ENCODE measurements at regions not wholly inside any gene's neighbourhood (a gene's known extent, or its start where the extent isn't known, plus 50 kb on each side); places are given as distances from the start of the nearest gene placed in this dataset.
"Not testable (repeated sequence)": the region's sequence is repeated elsewhere in the genome, so short reads cannot be mapped to it uniquely, and the experiment has no call there.

GRCh38 chr5:74976651-74977050 is 75.7 kb downstream of the GCNT4 start:
- H3K36me3 ChIP-seq (ENCODE audit: insufficient read depth in 1 of 2, low read depth in 1 of 2): no peaks in the 10 kb centered on the region
- H3K4me1 ChIP-seq: no peaks in the 10 kb centered on the region
- H3K9me3 ChIP-seq: no peaks in the 10 kb centered on the region
- DNase-seq (no peak), ATAC-seq (no peak)
- no peak for TF ChIP-seq CTCF (IDR thresholded peaks at IDR 0.05)
- intact Hi-C loops (cut with DNase I): no loop called here
- H3K4me3 ChIP-seq: no peak overlapping the region
- H3K27ac ChIP-seq: no peak overlapping the region
- H3K27me3 ChIP-seq (ENCODE audit: insufficient read depth in 3 of 3, low read length in 2 of 3): no peaks in the 10 kb centered on the region
- WGBS, 3 donors: 78 to 83% (median 78%) methylated on average over 3 of the region's 3 CpGs

- ATAC-seq: no peak
Observed at GRCh38 chr5:74975582-74975981, 76.8 kb downstream of the GCNT4 start.

GRCh38 chr5:74974451-74975091 is 77.8 kb downstream of the GCNT4 start:
- intact Hi-C loops (cut with DNase I): no loop called here
- ATAC-seq (no peak), DNase-seq (no peak)
- Histone ChIP-seq H3K27ac (no peak overlapping the region), H3K4me3 (no peak overlapping the region), H3K36me3 (ENCODE audit: insufficient read depth in 1 of 2, low read depth in 1 of 2) (no peaks in the 10 kb centered on the region), H3K9me3 (no peaks in the 10 kb centered on the region), H3K4me1 (no peaks in the 10 kb centered on the region), H3K27me3 (ENCODE audit: insufficient read depth in 3 of 3, low read length in 2 of 3) (no peaks in the 10 kb centered on the region)
- no peak for TF ChIP-seq CTCF (IDR thresholded peaks at IDR 0.05)
- WGBS, 3 donors: 56 to 61% (median 58%) methylated on average over 4 of the region's 4 CpGs

More at GRCh38 chr5:74975582-74975981, 76.8 kb downstream of the GCNT4 start:
- H3K4me3 ChIP-seq: no peak overlapping the region
- H3K27me3 ChIP-seq (ENCODE audit: insufficient read depth in 3 of 3, low read length in 2 of 3): no peaks in the 10 kb centered on the region
- no peak for DNase-seq
- intact Hi-C loops (cut with DNase I): no loop called here
- no peak for TF ChIP-seq CTCF (IDR thresholded peaks at IDR 0.05)
- H3K36me3 ChIP-seq (ENCODE audit: insufficient read depth in 1 of 2, low read depth in 1 of 2): no peaks in the 10 kb centered on the region
- H3K27ac ChIP-seq: no peak overlapping the region
- 75 to 87% (median 84%) methylated on average over 3 of the region's 3 CpGs for WGBS, 3 donors
- no peaks in the 10 kb centered on the region for H3K4me1 ChIP-seq
- H3K9me3 ChIP-seq: no peaks in the 10 kb centered on the region

GRCh38 chr5:74973694-74974093 is 78.7 kb downstream of the GCNT4 start:
- WGBS, 3 donors: 71 to 94% (median 86%) methylated on average over 2 of the region's 2 CpGs
- TF ChIP-seq CTCF (IDR thresholded peaks at IDR 0.05): no peak
- no peak for DNase-seq
- no peaks in the 10 kb centered on the region for H3K36me3 ChIP-seq (ENCODE audit: insufficient read depth in 1 of 2, low read depth in 1 of 2)
- H3K27ac ChIP-seq: no peak overlapping the region
- no peak for ATAC-seq
- H3K4me3 ChIP-seq: no peak overlapping the region
- no peaks in the 10 kb centered on the region for H3K4me1 ChIP-seq
- intact Hi-C loops (cut with DNase I): no loop called here
- no peaks in the 10 kb centered on the region for H3K27me3 ChIP-seq (ENCODE audit: insufficient read depth in 3 of 3, low read length in 2 of 3)
- no peaks in the 10 kb centered on the region for H3K9me3 ChIP-seq

GRCh38 chr5:74971947-74972460 is 80.4 kb downstream of the GCNT4 start:
- 86 to 92% (median 91%) methylated on average over 3 of the region's 3 CpGs for WGBS, 3 donors
- Histone ChIP-seq H3K4me3 (no peak overlapping the region), H3K9me3 (no peaks in the 10 kb centered on the region), H3K27me3 (ENCODE audit: insufficient read depth in 3 of 3, low read length in 2 of 3) (no peaks in the 10 kb centered on the region), H3K27ac (no peak overlapping the region), H3K36me3 (ENCODE audit: insufficient read depth in 1 of 2, low read depth in 1 of 2) (no peaks in the 10 kb centered on the region), H3K4me1 (no peaks in the 10 kb centered on the region)
- DNase-seq (no peak), ATAC-seq (no peak)
- no peak for TF ChIP-seq CTCF (IDR thresholded peaks at IDR 0.05)
- intact Hi-C loops (cut with DNase I): no loop called here

GRCh38 chr5:74970891-74971290 is 81.5 kb downstream of the GCNT4 start:
- intact Hi-C loops (cut with DNase I); H3K27ac ChIP-seq; H3K4me1 ChIP-seq; ATAC-seq; DNase-seq; H3K36me3 ChIP-seq (ENCODE audit: insufficient read depth in 1 of 2, low read depth in 1 of 2); H3K4me3 ChIP-seq; H3K27me3 ChIP-seq (ENCODE audit: insufficient read depth in 3 of 3, low read length in 2 of 3); H3K9me3 ChIP-seq: not testable (repeated sequence)
- WGBS, 3 donors: 85 to 91% (median 90%) methylated on average over 6 to 8 of the region's 8 CpGs
